ENCODE measurements at regions not wholly inside any gene's neighbourhood (a gene's known extent, or its start where the extent isn't known, plus 50 kb on each side); places are given as distances from the start of the nearest gene placed in this dataset.
A peak's percentile ranks its signal among the peaks of the same experiment; 100 is the strongest.
"Not testable (repeated sequence)": the region's sequence is repeated elsewhere in the genome, so short reads cannot be mapped to it uniquely, and the experiment has no call there.

- Histone ChIP-seq H3K9ac (ENCODE audit: low read length) (no peak overlapping the region), H3K9me3 (ENCODE audit: low read length) (no peaks in the 10 kb centered on the region), H3K4me2 (ENCODE audit: low read length) (no peak overlapping the region), H2AFZ (ENCODE audit: low read depth, low read length) (no peak overlapping the region), H3K27ac (ENCODE audit: low read length) (no peak overlapping the region), H4K20me1 (ENCODE audit: insufficient read depth) (no peaks in the 10 kb centered on the region), H3K27me3 (ENCODE audit: insufficient read depth, low read depth, low read length) (no peaks in the 10 kb centered on the region), H3K4me3 (ENCODE audit: low read length) (no peak overlapping the region), H3K79me2 (replicated peaks; ENCODE audit: insufficient read depth, low read length) (no peaks in the 10 kb centered on the region), H3K9me2 (ENCODE audit: insufficient read depth, low read length) (no peaks in the 10 kb centered on the region), H3K36me3 (ENCODE audit: insufficient read depth, low read length) (no peaks in the 10 kb centered on the region), H3F3A (ENCODE audit: insufficient read depth, low read length, poor library complexity, severe bottlenecking) (no peaks in the 10 kb centered on the region)
- TF ChIP-seq SMC3 (conservative IDR thresholded peaks at IDR 0.05; ENCODE audit: poor library complexity) (no peak), MXI1 (conservative IDR thresholded peaks at IDR 0.05; ENCODE audit: poor library complexity, severe bottlenecking) (no peak), EZH2 (IDR thresholded peaks at IDR 0.05; ENCODE audit: borderline replicate concordance, insufficient read depth, low read length, poor library complexity, severe bottlenecking) (no peak), TAF1 (IDR thresholded peaks at IDR 0.05; ENCODE audit: low read depth) (no peak), EP300 (conservative IDR thresholded peaks at IDR 0.05; ENCODE audit: poor library complexity, severe bottlenecking) (no peak), RAD21 (conservative IDR thresholded peaks at IDR 0.05) (no peak), POLR2AphosphoS5 (IDR thresholded peaks at IDR 0.05) (no peak)
- TF ChIP-seq, protein P1, sequence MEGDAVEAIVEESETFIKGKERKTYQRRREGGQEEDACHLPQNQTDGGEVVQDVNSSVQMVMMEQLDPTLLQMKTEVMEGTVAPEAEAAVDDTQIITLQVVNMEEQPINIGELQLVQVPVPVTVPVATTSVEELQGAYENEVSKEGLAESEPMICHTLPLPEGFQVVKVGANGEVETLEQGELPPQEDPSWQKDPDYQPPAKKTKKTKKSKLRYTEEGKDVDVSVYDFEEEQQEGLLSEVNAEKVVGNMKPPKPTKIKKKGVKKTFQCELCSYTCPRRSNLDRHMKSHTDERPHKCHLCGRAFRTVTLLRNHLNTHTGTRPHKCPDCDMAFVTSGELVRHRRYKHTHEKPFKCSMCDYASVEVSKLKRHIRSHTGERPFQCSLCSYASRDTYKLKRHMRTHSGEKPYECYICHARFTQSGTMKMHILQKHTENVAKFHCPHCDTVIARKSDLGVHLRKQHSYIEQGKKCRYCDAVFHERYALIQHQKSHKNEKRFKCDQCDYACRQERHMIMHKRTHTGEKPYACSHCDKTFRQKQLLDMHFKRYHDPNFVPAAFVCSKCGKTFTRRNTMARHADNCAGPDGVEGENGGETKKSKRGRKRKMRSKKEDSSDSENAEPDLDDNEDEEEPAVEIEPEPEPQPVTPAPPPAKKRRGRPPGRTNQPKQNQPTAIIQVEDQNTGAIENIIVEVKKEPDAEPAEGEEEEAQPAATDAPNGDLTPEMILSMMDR (IDR thresholded peaks at IDR 0.05; ENCODE audit: poor library complexity, severe bottlenecking), result no peak
- TF ChIP-seq, protein P2, sequence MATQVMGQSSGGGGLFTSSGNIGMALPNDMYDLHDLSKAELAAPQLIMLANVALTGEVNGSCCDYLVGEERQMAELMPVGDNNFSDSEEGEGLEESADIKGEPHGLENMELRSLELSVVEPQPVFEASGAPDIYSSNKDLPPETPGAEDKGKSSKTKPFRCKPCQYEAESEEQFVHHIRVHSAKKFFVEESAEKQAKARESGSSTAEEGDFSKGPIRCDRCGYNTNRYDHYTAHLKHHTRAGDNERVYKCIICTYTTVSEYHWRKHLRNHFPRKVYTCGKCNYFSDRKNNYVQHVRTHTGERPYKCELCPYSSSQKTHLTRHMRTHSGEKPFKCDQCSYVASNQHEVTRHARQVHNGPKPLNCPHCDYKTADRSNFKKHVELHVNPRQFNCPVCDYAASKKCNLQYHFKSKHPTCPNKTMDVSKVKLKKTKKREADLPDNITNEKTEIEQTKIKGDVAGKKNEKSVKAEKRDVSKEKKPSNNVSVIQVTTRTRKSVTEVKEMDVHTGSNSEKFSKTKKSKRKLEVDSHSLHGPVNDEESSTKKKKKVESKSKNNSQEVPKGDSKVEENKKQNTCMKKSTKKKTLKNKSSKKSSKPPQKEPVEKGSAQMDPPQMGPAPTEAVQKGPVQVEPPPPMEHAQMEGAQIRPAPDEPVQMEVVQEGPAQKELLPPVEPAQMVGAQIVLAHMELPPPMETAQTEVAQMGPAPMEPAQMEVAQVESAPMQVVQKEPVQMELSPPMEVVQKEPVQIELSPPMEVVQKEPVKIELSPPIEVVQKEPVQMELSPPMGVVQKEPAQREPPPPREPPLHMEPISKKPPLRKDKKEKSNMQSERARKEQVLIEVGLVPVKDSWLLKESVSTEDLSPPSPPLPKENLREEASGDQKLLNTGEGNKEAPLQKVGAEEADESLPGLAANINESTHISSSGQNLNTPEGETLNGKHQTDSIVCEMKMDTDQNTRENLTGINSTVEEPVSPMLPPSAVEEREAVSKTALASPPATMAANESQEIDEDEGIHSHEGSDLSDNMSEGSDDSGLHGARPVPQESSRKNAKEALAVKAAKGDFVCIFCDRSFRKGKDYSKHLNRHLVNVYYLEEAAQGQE (IDR thresholded peaks at IDR 0.05; ENCODE audit: borderline replicate concordance), result no peak
These were observed 1073.1 kb downstream of the EPHA3 start for GRCh38 chr3:90180543-90180942.

GRCh38 chr3:90182291-90182976 is 1075.0 kb downstream of the EPHA3 start:
- H3K9me3 ChIP-seq (ENCODE audit: low read length); H3K79me2 ChIP-seq (replicated peaks; ENCODE audit: insufficient read depth, low read length); H3K27ac ChIP-seq (ENCODE audit: low read length); H3K9ac ChIP-seq (ENCODE audit: low read length); H3K27me3 ChIP-seq (ENCODE audit: insufficient read depth, low read depth, low read length); H4K20me1 ChIP-seq (ENCODE audit: insufficient read depth); H3K9me2 ChIP-seq (ENCODE audit: insufficient read depth, low read length); H3K36me3 ChIP-seq (ENCODE audit: insufficient read depth, low read length); H3K4me2 ChIP-seq (ENCODE audit: low read length); H3K4me3 ChIP-seq (ENCODE audit: low read length); H3F3A ChIP-seq (ENCODE audit: insufficient read depth, low read length, poor library complexity, severe bottlenecking); H2AFZ ChIP-seq (ENCODE audit: low read depth, low read length): not testable (repeated sequence)
- TF ChIP-seq RAD21 (conservative IDR thresholded peaks at IDR 0.05) (peak; percentile 81), SMC3 (conservative IDR thresholded peaks at IDR 0.05; ENCODE audit: poor library complexity) (peak; percentile 90)
- TF ChIP-seq, protein P1 (IDR thresholded peaks at IDR 0.05; ENCODE audit: poor library complexity, severe bottlenecking), result peak; percentile 74
